AG04449 (cell line): ENCODE measurements at regions not wholly inside any gene's neighbourhood (a gene's known extent, or its start where the extent isn't known, plus 50 kb on each side); places are given as distances from the start of the nearest gene placed in this dataset.

Experiments used
- CTCF ChIA-PET: fragments of 350-600 bp; formaldehyde crosslinking; extraction: SDS; loops from one replicate; lab custom pipeline; 2021; ENCODE audit warnings: antibody characterized with exemption; lab: Yijun Ruan, JAX
- POLR2A ChIA-PET: fragments of 400-600, 350-600 bp; formaldehyde crosslinking; extraction: SDS; loops from one replicate; lab custom pipeline; 2020; ENCODE audit warnings: antibody characterized with exemption, inconsistent platforms; lab: Yijun Ruan, JAX
- DNase-seq: peaks from one replicate; pipeline ENCODE4 v3.0.0-alpha.2; 2010; ENCODE audit warnings: low read depth, low spot score
- H3K4me3 ChIP-seq: 2 replicates; pipeline ENCODE4 v1.5.1; 2011; ENCODE audit warnings: low read depth, mild to moderate bottlenecking, control low read depth, low read length
- TF ChIP-seq, protein P1 (sequence below): IDR thresholded peaks from one replicate; pipeline ENCODE4 v1.5.1; 2011; ENCODE audit warnings: mild to moderate bottlenecking, moderate library complexity, low read length, control low read depth, inconsistent platforms; ENCODE audit not compliant: insufficient read depth; ENCODE audit errors: missing control alignments

DNA sequence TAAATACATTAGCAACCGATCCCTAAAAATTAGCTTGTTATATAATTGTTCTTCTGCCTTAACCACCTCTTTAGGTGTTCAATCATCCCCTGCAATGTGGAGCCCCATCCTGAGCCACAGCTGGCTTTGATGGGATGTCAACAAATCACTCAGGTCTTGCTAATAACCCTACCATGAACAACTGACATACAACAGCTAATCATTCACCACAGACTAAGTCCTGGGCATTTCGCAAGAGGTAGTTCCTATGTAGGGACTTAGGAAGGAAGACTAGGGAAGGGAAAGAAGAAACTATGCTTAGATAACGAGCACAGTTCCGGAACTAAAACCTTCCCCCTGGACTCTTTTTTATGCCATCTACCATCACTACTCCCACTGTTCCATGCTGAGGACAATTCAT lies 63.6 kb upstream of the PTCHD1 start:
- ChIA-PET POLR2A (no interaction called here), CTCF (no interaction called here)
- DNase-seq, result no peak
- TF ChIP-seq, protein P1, sequence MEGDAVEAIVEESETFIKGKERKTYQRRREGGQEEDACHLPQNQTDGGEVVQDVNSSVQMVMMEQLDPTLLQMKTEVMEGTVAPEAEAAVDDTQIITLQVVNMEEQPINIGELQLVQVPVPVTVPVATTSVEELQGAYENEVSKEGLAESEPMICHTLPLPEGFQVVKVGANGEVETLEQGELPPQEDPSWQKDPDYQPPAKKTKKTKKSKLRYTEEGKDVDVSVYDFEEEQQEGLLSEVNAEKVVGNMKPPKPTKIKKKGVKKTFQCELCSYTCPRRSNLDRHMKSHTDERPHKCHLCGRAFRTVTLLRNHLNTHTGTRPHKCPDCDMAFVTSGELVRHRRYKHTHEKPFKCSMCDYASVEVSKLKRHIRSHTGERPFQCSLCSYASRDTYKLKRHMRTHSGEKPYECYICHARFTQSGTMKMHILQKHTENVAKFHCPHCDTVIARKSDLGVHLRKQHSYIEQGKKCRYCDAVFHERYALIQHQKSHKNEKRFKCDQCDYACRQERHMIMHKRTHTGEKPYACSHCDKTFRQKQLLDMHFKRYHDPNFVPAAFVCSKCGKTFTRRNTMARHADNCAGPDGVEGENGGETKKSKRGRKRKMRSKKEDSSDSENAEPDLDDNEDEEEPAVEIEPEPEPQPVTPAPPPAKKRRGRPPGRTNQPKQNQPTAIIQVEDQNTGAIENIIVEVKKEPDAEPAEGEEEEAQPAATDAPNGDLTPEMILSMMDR, result no peak
- no peak overlapping the region for H3K4me3 ChIP-seq

- TF ChIP-seq, protein P1, result no peak
- ChIA-PET POLR2A (no interaction called here), CTCF (no interaction called here)
- DNase-seq, result no peak
- no peak overlapping the region for H3K4me3 ChIP-seq
These were observed 58.2 kb upstream of the PTCHD1 start for GRCh38 chrX:23276475-23276874.
